GM19239 (cell line): ENCODE measurements at regions not wholly inside any gene's neighbourhood (a gene's known extent, or its start where the extent isn't known, plus 50 kb on each side); places are given as distances from the start of the nearest gene placed in this dataset.

Source experiments
- DNase-seq: peaks from one replicate; pipeline ENCODE4 v3.0.0; 2011; ENCODE audit warnings: low spot score; ENCODE audit not compliant: insufficient read length
- FAIRE-seq: peaks from 2 replicates; lab custom pipeline; 2011; peaks lifted over from hg19 to GRCh38; lab: Jason Lieb, UNC

DNA sequence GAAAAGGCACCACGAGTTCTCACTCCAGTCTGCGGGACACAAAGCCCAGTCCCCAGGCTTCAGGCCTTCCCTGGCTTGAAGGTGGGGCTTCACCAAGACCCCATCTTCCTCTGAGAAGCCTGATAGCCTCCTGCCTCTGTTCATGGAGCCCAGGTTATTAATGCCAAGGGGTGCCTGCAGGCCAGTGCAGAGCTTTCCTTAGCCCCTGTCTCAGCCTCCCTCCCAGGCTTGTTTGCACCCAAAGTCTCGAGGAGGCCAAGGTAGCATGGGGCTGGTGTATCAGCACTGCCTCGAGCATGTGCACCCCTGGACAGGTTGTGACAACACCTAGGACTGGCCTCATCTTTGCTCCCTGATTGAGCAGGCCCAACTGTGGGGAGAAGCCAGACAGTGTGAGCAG lies 108.1 kb upstream of the PCDH15 start:
- FAIRE-seq (no peak), DNase-seq (no peak)

DNA sequence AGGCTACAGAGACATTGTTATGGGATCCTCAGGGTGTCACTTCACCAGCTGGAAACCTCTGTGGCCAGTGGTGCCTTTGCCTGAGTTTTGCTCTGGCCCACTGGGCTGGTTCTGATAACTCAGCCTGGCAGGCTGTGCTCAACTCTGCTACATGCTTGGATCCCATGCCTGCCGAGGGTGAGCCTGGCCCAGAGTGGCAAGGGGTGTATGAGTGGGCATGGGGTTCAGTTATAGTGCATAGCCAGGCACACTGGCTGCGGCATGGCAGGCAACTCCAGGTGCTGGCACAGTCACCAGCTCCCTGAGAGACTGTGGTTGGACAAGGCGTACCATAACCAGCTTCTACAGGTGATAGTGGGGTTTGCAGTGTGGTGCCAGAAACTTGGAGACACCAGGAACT lies 107.0 kb upstream of the PCDH15 start:
- FAIRE-seq (no peak), DNase-seq (no peak)

DNA sequence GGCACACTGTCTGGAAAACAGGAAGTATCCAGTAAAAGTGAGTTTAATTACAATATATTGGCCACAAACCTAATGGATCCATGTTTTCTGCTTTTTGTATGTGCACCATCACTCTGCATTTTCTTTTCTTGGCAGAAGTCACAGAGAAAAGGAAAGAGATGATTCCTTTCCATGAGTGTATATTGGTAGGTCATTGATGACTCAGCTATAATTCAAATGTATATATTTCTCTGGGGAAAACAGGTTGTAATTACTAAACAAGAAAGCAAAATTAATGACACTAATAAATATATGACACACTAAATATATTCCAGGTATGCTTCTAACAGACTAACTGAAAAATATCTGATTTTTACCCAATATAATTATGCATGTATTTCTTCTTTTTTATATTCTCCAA lies 105.9 kb upstream of the PCDH15 start:
- FAIRE-seq (no peak), DNase-seq (no peak)

DNA sequence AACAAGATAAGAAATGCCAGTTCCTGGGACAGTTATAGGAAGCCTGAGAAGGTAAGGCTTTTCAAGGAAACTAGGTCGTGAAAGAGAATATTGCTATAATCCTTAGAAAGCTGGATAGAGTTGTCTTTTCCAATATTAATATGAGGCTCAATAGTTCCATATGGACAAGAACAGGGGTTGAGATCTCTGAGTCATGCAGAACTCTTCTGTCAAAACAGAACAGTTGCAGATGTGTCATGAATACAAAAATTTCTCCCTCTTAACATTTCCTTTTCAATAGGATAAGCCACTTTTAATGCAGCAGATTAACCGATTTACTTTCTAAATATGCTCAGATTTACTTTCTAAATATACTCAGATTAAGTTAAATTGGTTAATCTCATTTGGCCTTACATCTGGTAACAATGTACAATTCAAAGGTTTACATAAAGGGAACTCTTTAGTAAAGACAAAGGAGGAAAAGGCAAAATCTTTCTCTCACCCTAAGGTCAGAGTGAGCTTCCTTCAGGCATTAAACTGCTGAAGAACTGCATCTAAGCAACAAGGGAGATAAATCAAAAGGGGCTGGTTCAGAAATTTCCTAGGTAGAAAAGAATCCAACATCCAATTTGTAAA lies 104.7 kb upstream of the PCDH15 start:
- FAIRE-seq (no peak), DNase-seq (no peak)

DNA sequence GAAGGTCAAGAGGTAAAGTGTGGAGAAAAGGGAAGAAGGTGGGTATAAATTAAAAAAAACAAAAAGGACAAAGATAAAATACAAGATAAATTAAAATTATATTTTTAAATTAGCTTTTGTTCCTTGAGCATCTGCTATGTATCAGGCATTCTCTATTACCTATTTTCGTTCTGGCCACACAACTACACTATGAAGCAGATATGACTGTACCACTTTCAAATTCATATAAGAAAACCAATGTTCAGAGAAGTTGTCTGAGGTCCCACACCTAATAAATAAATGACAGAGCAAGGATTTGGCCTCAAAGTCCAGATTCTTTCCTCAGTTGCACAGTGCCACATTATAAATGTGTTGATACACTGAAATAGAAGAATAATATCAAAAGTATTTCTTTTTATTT lies 103.8 kb upstream of the PCDH15 start:
- no peak for DNase-seq
- FAIRE-seq = no peak

DNA sequence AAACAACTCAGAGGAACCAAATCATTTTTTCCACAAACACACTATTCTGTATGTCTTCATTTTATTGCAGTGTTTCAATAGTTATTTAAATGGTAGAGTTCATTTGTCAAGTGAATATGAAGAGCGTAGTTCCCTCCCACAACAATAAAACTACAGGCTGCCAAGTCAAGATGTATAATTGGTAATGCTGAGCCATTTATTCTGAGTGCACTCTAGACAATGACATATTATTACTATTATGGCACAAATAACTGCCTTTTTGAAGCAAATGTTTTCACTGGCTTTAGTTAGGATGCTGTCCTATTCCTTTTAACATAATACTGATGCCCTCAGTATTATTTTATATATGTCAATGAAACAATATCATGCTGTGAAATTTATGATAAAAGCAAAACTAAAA lies 102.7 kb upstream of the PCDH15 start:
- FAIRE-seq (no peak), DNase-seq (no peak)

DNA sequence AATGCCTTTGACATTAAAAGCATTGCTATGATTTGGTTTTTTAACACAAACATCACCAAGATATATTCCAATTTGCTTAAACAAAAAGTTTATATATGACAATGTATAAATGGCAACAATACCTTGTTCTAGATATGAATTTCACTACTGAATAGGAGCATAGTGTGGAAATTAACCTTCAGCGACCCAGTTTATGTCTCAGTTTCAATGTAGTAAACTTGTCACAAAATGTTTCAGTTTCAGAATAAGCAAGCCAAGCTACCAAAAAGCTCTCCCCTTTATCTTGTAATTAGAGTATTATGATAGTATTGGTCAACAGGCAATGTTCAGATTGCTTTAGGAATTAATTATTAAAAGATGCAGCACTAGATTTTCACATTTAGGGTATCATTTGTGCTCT lies 99.6 kb upstream of the PCDH15 start:
- no peak for FAIRE-seq
- DNase-seq = no peak

DNA sequence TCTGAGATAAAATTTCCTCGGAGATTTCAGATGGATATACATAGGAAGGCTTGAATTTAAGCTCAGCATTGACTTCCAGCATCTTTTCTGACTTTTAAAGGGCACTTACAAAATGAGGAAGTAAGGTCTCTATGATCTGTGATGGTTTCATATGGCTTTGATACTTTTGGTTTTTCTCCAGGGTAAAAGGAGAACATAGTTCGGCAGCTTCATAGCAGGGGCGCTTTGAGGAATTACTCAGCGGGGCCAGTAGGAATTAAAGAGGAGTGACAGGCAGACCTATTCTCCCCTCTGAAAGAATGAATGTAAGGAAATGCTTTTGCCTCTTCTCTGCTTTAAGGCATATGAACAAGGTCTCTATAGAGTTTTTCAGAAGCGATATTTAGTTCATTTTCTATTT lies 80.0 kb upstream of the PCDH15 start:
- DNase-seq = no peak
- FAIRE-seq = no peak

DNA sequence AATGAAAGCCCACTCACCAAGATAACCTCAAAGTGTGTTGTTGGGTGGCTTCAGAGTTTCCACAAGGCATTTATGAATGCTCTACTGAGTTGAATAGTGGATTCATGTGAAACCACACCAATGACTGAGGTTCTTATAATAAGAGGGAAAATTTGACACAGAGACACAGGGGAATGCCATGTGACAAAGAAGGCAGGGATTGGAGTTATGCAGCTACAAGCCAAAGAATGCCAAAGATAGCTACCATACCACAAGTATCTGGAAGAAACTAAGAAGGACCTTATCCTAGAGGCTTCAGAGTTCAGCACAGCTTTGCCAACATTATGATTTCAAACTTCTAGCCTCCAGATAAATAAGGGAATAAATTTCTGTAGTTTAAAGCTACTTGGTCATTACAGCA lies 68.0 kb upstream of the PCDH15 start:
- no peak for DNase-seq
- no peak for FAIRE-seq

DNA sequence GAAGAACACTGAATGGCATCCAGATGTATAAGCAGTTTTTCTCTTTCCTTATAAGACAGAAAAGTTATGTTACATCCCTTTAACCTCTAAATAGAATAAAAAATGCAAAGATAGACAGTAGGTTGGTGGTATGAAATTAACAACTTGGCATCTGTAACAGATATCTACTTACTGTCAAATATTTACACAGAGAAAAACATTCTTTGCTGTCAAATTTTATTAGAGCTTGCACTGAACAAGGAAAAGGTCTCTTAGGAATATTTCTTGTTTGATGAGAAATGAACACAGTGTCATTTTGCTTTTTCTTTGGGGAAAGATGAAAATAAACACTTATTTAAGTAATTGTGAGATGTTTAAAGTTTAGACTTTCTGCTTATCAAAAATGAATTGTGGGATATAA lies 65.6 kb upstream of the PCDH15 start:
- no peak for FAIRE-seq

DNA sequence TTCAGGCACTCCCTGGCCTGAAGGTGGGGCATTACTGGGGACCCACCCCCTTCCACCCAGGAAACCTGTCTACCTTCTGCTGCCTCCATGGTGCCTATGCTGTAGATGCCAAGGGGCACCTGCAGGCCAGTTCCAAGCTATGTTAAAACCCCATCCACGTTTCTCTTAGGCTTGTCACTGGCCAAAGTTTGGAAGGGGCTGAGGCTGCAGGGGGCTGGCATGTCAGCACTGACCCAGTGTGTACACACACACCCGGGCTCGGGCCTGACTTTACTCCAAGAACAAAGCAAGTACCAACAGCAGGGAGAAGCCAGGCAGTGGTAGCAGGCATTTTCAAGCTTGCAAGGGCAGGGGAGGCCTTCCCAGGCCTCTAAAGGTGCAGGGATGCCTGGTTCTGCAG lies 53.8 kb upstream of the PCDH15 start:
- FAIRE-seq = no peak

More for the DNA sequence above, 65.6 kb upstream of the PCDH15 start:
- DNase-seq = no peak

DNA sequence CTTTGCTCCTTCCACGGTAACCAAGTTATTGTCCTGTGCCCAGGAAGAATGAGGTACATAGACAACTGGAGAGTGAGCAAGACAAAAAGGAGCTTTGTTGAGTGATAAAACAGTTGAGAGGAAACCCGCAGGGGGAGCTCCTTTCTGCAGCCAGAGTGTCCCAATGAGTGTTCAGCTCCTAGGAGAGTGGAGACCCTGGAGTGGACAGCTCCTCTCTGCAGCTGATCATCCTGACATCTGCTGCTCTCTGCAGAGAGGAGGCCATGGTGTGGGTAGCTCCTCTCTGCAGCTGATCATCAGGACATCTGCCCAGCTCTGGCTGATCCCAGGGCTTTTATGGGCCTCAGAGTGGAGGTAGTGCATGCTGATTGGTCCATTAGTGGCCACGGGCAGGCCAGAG lies 53.4 kb upstream of the PCDH15 start:
- no peak for FAIRE-seq

More for the DNA sequence above, 53.8 kb upstream of the PCDH15 start:
- no peak for DNase-seq

DNA sequence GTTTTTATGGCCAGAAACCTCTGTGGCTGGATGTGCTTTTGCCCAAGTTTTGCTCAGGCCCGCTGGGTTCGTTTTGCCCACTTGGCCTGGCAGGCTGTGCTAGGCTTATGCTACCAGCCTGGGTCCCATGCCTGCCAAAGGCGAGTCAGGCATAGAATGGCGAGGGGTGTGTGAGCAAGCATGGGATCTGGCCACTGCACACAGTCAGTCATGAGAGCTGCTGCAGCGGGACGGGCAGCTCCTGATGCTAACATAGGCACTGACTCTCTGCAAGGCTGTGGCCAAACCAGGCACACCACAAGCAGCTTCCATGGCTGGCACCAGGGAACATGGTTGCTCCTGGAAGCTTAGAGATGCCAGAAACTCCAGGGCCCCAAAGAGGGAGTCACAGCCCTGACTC lies 52.9 kb upstream of the PCDH15 start:
- DNase-seq (no peak), FAIRE-seq (no peak)

More for the DNA sequence above, 53.4 kb upstream of the PCDH15 start:
- no peak for DNase-seq
